ENCODE measurements at regions not wholly inside any gene's neighbourhood (a gene's known extent, or its start where the extent isn't known, plus 50 kb on each side); places are given as distances from the start of the nearest gene placed in this dataset.

DNA sequence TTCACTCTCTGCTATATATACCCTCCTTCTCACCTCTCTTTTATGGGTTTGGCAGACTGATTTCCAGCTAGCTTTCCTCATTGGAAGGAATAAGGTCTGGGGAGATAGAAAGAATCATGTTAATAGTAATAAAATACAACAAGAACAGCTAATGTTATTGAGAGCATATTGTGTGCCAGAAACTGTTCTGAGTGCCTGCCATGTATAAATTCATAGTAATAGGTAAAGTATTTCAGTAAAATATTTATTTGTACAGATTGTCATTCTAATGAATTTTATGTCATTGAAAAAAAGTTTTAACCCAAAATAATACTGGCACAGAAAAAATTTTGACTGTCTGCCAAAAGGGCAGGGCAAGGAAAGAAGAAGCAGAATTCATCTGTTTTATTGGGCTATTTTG, 834.9 kb upstream of the ZNF608 start:
- intact Hi-C loops (cut with micrococcal nuclease), result no loop called here

DNA sequence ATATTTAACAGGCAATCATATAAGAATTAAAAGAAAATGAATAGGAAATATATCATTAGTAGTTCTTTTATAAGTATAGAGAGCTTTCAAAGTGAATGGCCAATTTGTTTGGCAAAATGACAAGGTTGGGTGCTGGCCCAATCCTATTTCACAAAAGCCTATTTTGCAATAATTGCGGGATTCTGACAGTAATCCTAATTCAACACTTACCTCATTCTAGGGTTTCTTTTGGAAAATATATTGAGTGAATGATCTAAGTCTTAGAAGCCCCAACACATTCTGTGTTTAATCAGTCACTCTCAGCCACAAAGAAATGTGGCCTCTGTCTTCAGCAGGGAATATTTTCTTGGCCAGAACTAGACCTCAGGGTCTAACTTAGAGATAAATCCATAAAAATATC, 835.9 kb upstream of the ZNF608 start:
- intact Hi-C loops (cut with micrococcal nuclease), result no loop called here

DNA sequence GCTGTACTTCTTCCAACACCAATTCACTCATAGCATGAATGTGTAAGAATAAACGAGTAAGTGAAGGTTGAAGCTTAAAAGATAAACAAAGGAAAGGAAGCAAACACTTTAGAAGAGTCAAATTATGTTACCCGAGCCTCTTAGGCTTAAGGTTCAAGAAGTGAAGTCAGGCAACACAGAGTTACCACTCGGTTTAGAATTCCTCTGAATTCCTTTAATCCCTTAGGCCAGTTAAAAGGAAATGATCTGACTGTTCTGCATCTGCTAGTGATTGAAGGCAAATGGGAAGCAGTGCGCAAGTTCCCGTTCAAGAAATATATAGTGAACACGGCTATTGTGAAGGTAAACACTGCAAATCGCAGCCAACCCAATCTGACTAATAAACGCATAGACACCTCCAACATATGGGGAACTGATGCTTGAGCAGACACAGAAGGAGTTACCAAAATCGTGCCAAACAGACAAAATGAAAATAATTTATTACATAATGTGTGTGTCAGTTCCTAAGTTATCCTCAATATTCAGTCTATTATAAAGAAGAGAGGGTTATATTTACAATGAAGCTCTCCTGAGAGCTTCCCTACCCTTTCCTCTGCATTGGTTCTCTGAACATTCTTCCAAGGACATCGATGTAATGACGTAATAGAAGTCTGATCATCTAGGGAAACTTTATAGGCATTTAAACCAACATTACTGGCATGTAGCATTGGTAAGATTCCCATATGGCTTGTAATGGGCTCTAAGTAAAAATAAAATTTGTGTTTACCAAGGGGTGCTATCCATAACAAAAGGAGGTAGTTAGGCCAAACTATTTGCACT, 837.1 kb upstream of the ZNF608 start:
- intact Hi-C loops (cut with micrococcal nuclease), result no loop called here

- intact Hi-C loops (cut with micrococcal nuclease), result no loop called here
Measured at GRCh38 chr5:125584140-125584520, 837.7 kb upstream of the ZNF608 start.

- intact Hi-C loops (cut with micrococcal nuclease), result no loop called here
Measured at GRCh38 chr5:125587631-125588030, 835.6 kb upstream of the GRAMD2B start.

GRCh38 chr5:125592856-125593255, 830.4 kb upstream of the GRAMD2B start:
- intact Hi-C loops (cut with micrococcal nuclease), result no loop called here

DNA sequence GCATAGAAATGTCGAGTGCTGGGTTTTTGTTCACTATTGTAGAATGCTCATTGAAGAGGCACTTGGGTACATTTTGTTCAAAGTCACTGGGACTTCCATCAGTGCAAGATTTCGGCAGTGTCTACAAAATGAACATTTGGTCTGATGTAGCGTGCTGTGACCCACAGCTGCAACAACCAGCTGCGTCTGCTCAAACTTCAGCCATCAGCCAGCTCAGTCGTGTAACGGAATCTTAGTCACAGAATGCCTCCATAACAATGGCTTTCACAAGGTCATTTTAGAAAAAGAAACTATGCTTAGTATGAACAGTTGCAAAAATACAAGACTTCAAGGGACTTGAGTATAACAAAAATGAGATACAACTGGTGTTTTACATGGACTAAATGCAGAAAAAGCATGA, 828.1 kb upstream of the GRAMD2B start:
- intact Hi-C loops (cut with micrococcal nuclease), result no loop called here

DNA sequence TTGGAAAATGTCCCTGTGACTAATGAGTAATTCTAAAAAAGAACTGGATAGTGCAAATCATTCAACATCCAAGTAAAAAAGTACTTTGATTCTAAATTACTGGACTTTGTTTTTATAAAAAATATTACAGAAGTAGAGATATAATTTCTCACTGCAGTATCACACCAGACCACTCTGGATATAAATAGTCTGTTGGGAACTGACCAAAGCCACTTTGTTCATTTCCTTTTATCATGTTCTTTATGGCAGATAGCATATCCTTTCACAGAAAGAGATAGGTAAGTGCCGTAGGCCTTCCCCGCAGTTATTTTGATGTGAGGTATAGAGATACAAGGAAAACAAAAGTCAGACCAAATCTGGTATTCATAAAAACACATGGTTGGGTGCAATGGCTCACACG, 827.4 kb upstream of the GRAMD2B start:
- intact Hi-C loops (cut with micrococcal nuclease), result no loop called here

- intact Hi-C loops (cut with micrococcal nuclease), result no loop called here
Measured at GRCh38 chr5:125597338-125597737, 825.9 kb upstream of the GRAMD2B start.

- intact Hi-C loops (cut with micrococcal nuclease), result no loop called here
Measured at GRCh38 chr5:125600559-125600958, 822.6 kb upstream of the GRAMD2B start.

DNA sequence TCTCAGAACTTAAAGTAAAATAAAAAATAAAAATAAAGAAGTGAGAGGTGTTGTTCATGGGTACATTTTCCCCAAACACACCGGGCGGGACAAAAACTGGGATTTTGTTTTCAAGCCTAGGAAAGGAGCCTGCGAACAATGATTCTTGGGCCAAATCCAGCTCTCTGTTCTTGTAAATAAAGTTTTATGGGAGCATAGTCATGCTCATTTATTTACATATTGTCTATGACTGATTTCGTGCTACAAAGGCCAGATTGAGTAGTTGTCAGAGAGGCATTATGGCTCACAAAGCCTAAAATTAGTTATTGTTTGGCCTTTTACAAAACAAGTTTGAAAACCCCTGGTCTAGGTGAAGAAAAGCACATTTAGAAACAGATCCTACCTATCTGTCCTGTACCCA, 821.0 kb upstream of the GRAMD2B start:
- intact Hi-C loops (cut with micrococcal nuclease), result no loop called here

DNA sequence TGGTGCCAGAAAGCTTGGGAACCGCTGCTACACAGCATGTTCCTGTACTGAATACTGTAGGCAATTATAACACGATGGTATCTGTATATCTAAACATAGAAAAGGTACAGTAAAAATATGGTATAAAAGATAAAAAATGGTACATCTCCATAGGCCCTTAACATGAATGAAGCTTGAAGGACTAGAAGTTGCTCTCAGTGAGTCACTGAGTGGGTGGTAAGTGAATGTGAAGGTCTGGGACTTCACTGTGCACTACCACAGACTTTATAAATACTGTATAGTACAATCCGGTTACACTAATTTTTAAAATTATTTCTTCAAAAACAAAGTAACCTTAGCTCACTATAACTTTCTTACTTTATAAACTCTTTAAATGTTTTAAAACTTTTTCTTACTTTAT, 819.9 kb upstream of the GRAMD2B start:
- intact Hi-C loops (cut with micrococcal nuclease), result no loop called here

DNA sequence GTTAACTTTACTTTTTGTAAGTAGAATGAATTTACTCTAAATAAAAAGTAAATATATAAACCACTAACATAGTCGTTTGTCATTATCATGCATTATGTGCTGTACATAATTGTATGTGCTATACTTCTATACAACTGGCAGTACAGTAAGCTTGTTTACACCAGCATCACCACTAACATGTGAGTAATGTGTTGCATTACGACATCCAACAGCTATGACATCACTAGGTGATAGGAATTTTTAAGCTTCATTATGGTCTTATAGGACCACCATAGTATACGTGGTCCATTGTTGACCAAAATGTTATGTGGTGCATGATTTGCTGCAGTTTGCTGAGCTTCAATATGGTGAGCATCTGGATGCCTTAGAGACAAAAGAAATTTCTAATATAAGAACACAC, 819.1 kb upstream of the GRAMD2B start:
- intact Hi-C loops (cut with micrococcal nuclease), result no loop called here

DNA sequence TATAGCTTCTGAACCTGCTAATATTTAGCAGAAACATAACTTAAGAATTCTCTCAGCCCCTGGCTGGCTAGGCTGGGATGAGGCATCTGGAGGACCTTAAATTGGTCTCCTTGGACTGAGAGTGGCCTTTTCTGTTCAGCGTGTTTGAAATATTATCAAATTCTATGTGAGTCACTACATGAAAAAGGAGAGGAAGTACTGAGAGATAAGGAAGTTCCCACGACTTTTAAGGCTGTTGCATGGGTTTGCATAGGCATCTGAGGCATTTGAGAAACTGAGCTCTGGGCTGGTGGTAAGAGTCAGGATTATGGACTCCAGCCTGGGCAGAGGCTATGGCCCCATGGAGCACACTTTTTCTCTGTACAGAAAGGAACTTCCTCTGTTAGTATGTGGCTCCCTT, 816.2 kb upstream of the GRAMD2B start:
- intact Hi-C loops (cut with micrococcal nuclease), result no loop called here

GRCh38 chr5:125609011-125609410, 814.2 kb upstream of the GRAMD2B start:
- intact Hi-C loops (cut with micrococcal nuclease), result no loop called here

GRCh38 chr5:125610892-125611291, 812.3 kb upstream of the GRAMD2B start:
- intact Hi-C loops (cut with micrococcal nuclease), result no loop called here

GRCh38 chr5:125611541-125611940, 811.7 kb upstream of the GRAMD2B start:
- intact Hi-C loops (cut with micrococcal nuclease), result no loop called here

- intact Hi-C loops (cut with micrococcal nuclease), result no loop called here
Measured at GRCh38 chr5:125612181-125612721, 811.0 kb upstream of the GRAMD2B start.

GRCh38 chr5:125612776-125613175, 810.4 kb upstream of the GRAMD2B start:
- intact Hi-C loops (cut with micrococcal nuclease), result no loop called here

- intact Hi-C loops (cut with micrococcal nuclease), result no loop called here
Measured at GRCh38 chr5:125630237-125630636, 793.0 kb upstream of the GRAMD2B start.

DNA sequence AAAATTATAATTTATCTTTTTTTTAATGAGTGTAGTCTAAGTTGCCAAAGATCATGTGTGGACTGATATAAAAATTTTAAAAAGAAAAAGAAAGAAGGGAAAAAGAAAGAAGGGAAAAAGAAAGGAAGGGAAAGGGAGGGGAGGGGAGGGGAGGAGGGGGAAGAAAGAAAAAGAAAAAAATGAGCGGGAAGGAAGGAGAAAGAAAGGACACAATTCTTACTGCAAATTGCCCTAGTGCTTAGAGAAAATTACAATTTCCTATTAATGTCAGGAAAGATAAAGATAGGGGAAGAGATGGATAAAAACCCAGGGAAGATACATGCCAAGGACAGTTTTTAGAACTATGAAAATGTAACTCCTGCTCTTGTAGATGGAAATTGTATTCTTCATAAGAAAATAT, 789.7 kb upstream of the GRAMD2B start:
- intact Hi-C loops (cut with micrococcal nuclease), result no loop called here

DNA sequence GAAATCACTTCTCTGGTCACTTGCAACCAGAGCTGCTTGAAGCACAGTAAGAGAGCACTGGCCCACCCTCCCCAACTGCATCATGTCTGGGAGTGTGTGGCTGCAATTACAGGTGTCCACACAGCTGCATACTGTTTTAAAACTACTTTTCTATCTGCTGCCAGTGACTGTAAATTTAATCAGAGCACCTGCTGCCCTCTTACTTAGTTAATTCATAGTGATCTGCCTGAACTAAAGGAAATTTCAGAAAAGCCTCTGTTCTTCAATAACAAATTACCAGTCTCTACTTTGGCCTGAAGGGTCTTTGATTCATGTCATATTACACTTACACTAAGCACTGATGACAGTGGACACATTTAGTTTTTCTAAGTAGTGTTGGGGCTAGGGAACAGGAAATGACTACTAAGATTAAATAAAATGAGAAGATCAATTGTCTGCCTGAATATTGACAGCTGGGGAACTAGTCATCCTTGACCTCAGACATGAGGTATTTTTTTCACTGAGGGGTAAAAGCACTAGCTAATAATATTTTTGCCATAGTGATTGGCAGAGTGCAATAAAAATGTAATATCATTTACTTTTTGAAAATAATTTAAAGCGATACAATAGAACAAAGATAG, 788.9 kb upstream of the GRAMD2B start:
- intact Hi-C loops (cut with micrococcal nuclease), result no loop called here

DNA sequence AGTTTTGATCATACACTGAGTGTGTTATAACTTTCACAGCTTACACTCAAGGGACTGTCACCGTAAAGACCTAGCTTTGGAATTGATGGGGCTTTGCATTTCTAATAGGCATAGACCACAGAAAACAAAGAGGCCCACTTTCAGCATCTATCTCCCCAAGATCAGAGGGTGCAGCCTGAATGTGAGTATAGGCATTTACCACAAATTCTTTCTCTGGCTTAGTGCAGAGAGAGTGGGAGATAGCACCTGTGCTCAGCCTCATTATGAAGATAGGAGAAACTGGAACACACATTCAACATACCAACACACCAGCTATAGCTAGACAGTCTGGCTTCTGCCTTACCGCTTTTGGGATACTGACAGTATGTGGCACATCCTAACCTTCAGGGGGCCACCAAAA, 783.4 kb upstream of the GRAMD2B start:
- intact Hi-C loops (cut with micrococcal nuclease), result no loop called here
